T-helper 2 cell treated with Interferon-gamma antibody and Interleukin-4, amounts not matched to agents 5 μg/mL and 100 μg/mL, for 36 hours (primary cell): ENCODE measurements at regions not wholly inside any gene's neighbourhood (a gene's known extent, or its start where the extent isn't known, plus 50 kb on each side); places are given as distances from the start of the nearest gene placed in this dataset.
"Not testable (repeated sequence)": the region's sequence is repeated elsewhere in the genome, so short reads cannot be mapped to it uniquely, and the experiment has no call there.

ENCODE experiments used
- DNase-seq: peaks from one replicate; pipeline ENCODE4 v3.0.0; 2021; ENCODE audit warnings: low spot score
- H3K27ac Mint-ChIP-seq: one replicate; pipeline ENCODE4 v1.8.0; 2021; ENCODE audit warnings: mild to moderate bottlenecking, mixed read lengths
- H3K27me3 Mint-ChIP-seq: one replicate; pipeline ENCODE4 v1.8.0; 2021; ENCODE audit warnings: low read depth, mixed read lengths
- H3K36me3 Mint-ChIP-seq: one replicate; pipeline ENCODE4 v1.8.0; 2021; ENCODE audit warnings: low read depth, mixed read lengths
- H3K4me1 Mint-ChIP-seq: one replicate; pipeline ENCODE4 v1.8.0; 2021; ENCODE audit warnings: low read depth, mixed read lengths
- H3K4me3 Mint-ChIP-seq: one replicate; pipeline ENCODE4 v1.8.0; 2022; ENCODE audit warnings: mild to moderate bottlenecking, moderate library complexity, mixed read lengths
- H3K9me3 Mint-ChIP-seq: one replicate; pipeline ENCODE4 v1.8.0; 2021; ENCODE audit warnings: mixed read lengths

- H3K4me3 Mint-ChIP-seq, result no peak overlapping the region
- peaks cover 20% of the 10 kb centered on the region for H3K27me3 Mint-ChIP-seq
- no peak overlapping the region for H3K27ac Mint-ChIP-seq
- H3K9me3 Mint-ChIP-seq, result no peaks in the 10 kb centered on the region
- no peak for DNase-seq
- no peaks in the 10 kb centered on the region for H3K4me1 Mint-ChIP-seq
- no peaks in the 10 kb centered on the region for H3K36me3 Mint-ChIP-seq
These were observed 153.6 kb upstream of the MOCS2 start for GRCh38 chr5:53263151-53263550.

- Mint-ChIP-seq H3K27me3 (peaks cover 16% of the 10 kb centered on the region), H3K4me1 (no peaks in the 10 kb centered on the region)
These were observed 155.5 kb upstream of the MOCS2 start for GRCh38 chr5:53265043-53265442.

GRCh38 chr5:53268241-53268640 lies 158.7 kb upstream of the MOCS2 start:
- H3K9me3 Mint-ChIP-seq, DNase-seq, H3K4me3 Mint-ChIP-seq: not testable (repeated sequence)

More at GRCh38 chr5:53265043-53265442, 155.5 kb upstream of the MOCS2 start:
- no peak overlapping the region for H3K4me3 Mint-ChIP-seq
- no peak overlapping the region for H3K27ac Mint-ChIP-seq
- H3K9me3 Mint-ChIP-seq, result no peaks in the 10 kb centered on the region
- H3K36me3 Mint-ChIP-seq, result no peaks in the 10 kb centered on the region
- DNase-seq, result no peak

GRCh38 chr5:53275666-53276065 lies 166.1 kb upstream of the MOCS2 start:
- no peak for DNase-seq
- peaks cover under 1% of the 10 kb centered on the region for H3K27me3 Mint-ChIP-seq
- no peaks in the 10 kb centered on the region for H3K36me3 Mint-ChIP-seq
- no peak overlapping the region for H3K4me3 Mint-ChIP-seq
- H3K27ac Mint-ChIP-seq, result no peak overlapping the region
- H3K4me1 Mint-ChIP-seq, result no peaks in the 10 kb centered on the region
- peaks cover 3% of the 10 kb centered on the region for H3K9me3 Mint-ChIP-seq

More at GRCh38 chr5:53268241-53268640, 158.7 kb upstream of the MOCS2 start:
- H3K27me3 Mint-ChIP-seq, result peaks cover 13% of the 10 kb centered on the region
- not testable (repeated sequence) for H3K4me1 Mint-ChIP-seq, H3K36me3 Mint-ChIP-seq, H3K27ac Mint-ChIP-seq

- Mint-ChIP-seq H3K36me3 (no peaks in the 10 kb centered on the region), H3K27me3 (no peaks in the 10 kb centered on the region), H3K9me3 (no peaks in the 10 kb centered on the region), H3K4me3 (no peak overlapping the region), H3K27ac (no peak overlapping the region), H3K4me1 (no peaks in the 10 kb centered on the region)
- no peak for DNase-seq
These were observed 167.3 kb upstream of the MOCS2 start for GRCh38 chr5:53276825-53277224.

- H3K9me3 Mint-ChIP-seq, result no peaks in the 10 kb centered on the region
- H3K27me3 Mint-ChIP-seq, result no peaks in the 10 kb centered on the region
- no peaks in the 10 kb centered on the region for H3K4me1 Mint-ChIP-seq
- no peak for DNase-seq
- H3K4me3 Mint-ChIP-seq, result no peak overlapping the region
- H3K27ac Mint-ChIP-seq, result no peak overlapping the region
- no peaks in the 10 kb centered on the region for H3K36me3 Mint-ChIP-seq
These were observed 167.9 kb upstream of the MOCS2 start for GRCh38 chr5:53277491-53277890.

- peaks cover 6% of the 10 kb centered on the region for H3K9me3 Mint-ChIP-seq
- DNase-seq, result no peak
- no peak overlapping the region for H3K27ac Mint-ChIP-seq
- no peaks in the 10 kb centered on the region for H3K27me3 Mint-ChIP-seq
- no peaks in the 10 kb centered on the region for H3K36me3 Mint-ChIP-seq
- no peak overlapping the region for H3K4me3 Mint-ChIP-seq
- H3K4me1 Mint-ChIP-seq, result no peaks in the 10 kb centered on the region
These were observed 178.0 kb upstream of the MOCS2 start for GRCh38 chr5:53287573-53287972.

GRCh38 chr5:53288511-53288910 lies 179.0 kb upstream of the MOCS2 start:
- no peaks in the 10 kb centered on the region for H3K4me1 Mint-ChIP-seq
- DNase-seq, result no peak
- H3K9me3 Mint-ChIP-seq, result peaks cover 6% of the 10 kb centered on the region
- H3K36me3 Mint-ChIP-seq, result no peaks in the 10 kb centered on the region
- no peak overlapping the region for H3K27ac Mint-ChIP-seq
- H3K4me3 Mint-ChIP-seq, result no peak overlapping the region
- H3K27me3 Mint-ChIP-seq, result no peaks in the 10 kb centered on the region

GRCh38 chr5:53291047-53291446 lies 181.5 kb upstream of the MOCS2 start:
- Mint-ChIP-seq H3K4me3 (no peak overlapping the region), H3K4me1 (no peaks in the 10 kb centered on the region), H3K36me3 (no peaks in the 10 kb centered on the region), H3K9me3 (peaks cover 6% of the 10 kb centered on the region), H3K27me3 (no peaks in the 10 kb centered on the region), H3K27ac (no peak overlapping the region)
- no peak for DNase-seq

- peaks cover 6% of the 10 kb centered on the region for H3K9me3 Mint-ChIP-seq
- no peaks in the 10 kb centered on the region for H3K36me3 Mint-ChIP-seq
- no peak for DNase-seq
- no peaks in the 10 kb centered on the region for H3K4me1 Mint-ChIP-seq
- no peak overlapping the region for H3K27ac Mint-ChIP-seq
- no peaks in the 10 kb centered on the region for H3K27me3 Mint-ChIP-seq
- no peak overlapping the region for H3K4me3 Mint-ChIP-seq
These were observed 182.0 kb upstream of the MOCS2 start for GRCh38 chr5:53291528-53291927.

GRCh38 chr5:53298841-53299240 lies 181.6 kb upstream of the FST start:
- Mint-ChIP-seq H3K27ac (no peak overlapping the region), H3K27me3 (no peaks in the 10 kb centered on the region), H3K4me1 (peaks cover 5% of the 10 kb centered on the region), H3K4me3 (no peak overlapping the region), H3K36me3 (no peaks in the 10 kb centered on the region), H3K9me3 (no peaks in the 10 kb centered on the region)
- DNase-seq, result no peak

GRCh38 chr5:53302529-53302928 lies 177.9 kb upstream of the FST start:
- Mint-ChIP-seq H3K27ac (no peak overlapping the region), H3K9me3 (peaks cover 7% of the 10 kb centered on the region), H3K27me3 (no peaks in the 10 kb centered on the region)

GRCh38 chr5:53303105-53303504 lies 177.3 kb upstream of the FST start:
- no peak for DNase-seq
- no peak overlapping the region for H3K27ac Mint-ChIP-seq
- no peaks in the 10 kb centered on the region for H3K36me3 Mint-ChIP-seq
- H3K4me1 Mint-ChIP-seq, result peaks cover 5% of the 10 kb centered on the region
- H3K4me3 Mint-ChIP-seq, result no peak overlapping the region
- peaks cover 7% of the 10 kb centered on the region for H3K9me3 Mint-ChIP-seq
- no peaks in the 10 kb centered on the region for H3K27me3 Mint-ChIP-seq

More at GRCh38 chr5:53302529-53302928, 177.9 kb upstream of the FST start:
- H3K36me3 Mint-ChIP-seq, result no peaks in the 10 kb centered on the region
- DNase-seq, result no peak
- H3K4me3 Mint-ChIP-seq, result no peak overlapping the region
- H3K4me1 Mint-ChIP-seq, result peaks cover 5% of the 10 kb centered on the region

- not testable (repeated sequence) for H3K27me3 Mint-ChIP-seq, H3K27ac Mint-ChIP-seq, H3K4me1 Mint-ChIP-seq, H3K4me3 Mint-ChIP-seq, H3K36me3 Mint-ChIP-seq, DNase-seq
- peaks cover 16% of the 10 kb centered on the region for H3K9me3 Mint-ChIP-seq
These were observed 175.1 kb upstream of the FST start for GRCh38 chr5:53305316-53305715.

GRCh38 chr5:53309653-53310052 lies 170.8 kb upstream of the FST start:
- Mint-ChIP-seq H3K36me3 (no peaks in the 10 kb centered on the region), H3K9me3 (peaks cover 16% of the 10 kb centered on the region), H3K27ac (no peak overlapping the region), H3K4me3 (no peak overlapping the region), H3K4me1 (no peaks in the 10 kb centered on the region), H3K27me3 (no peaks in the 10 kb centered on the region)
- no peak for DNase-seq
